H1 (cell line): ENCODE measurements at regions not wholly inside any gene's neighbourhood (a gene's known extent, or its start where the extent isn't known, plus 50 kb on each side); places are given as distances from the start of the nearest gene placed in this dataset.

Experiments
- CREB1 ChIP-seq: IDR thresholded peaks from 2 replicates; pipeline ENCODE4 v1.6.1; 2012; ENCODE audit warnings: inconsistent platforms
- CTCF ChIP-seq, 3 experiments: IDR thresholded peaks; 1 replicate in 2 of 3; 2 replicates in 1 of 3; pipeline versions ENCODE4 v1.5.1 to v1.6.1; 2011; ENCODE audit warnings: low read length in 3 of 3, mild to moderate bottlenecking in 3 of 3, inconsistent platforms in 2 of 3, low read depth in 1 of 3, moderate library complexity in 1 of 3; ENCODE audit not compliant: insufficient read depth in 1 of 3; ENCODE audit errors: control extremely low read depth in 1 of 3
- EGR1 ChIP-seq: IDR thresholded peaks from 2 replicates; pipeline ENCODE4 v1.6.1; 2011; ENCODE audit warnings: low read depth, low read length, borderline replicate concordance
- EZH2 ChIP-seq: fragments of 200-600 bp; sonication (generic); IDR thresholded peaks from 2 replicates; pipeline ENCODE4 v1.7.1; 2012; ENCODE audit warnings: low read depth, mild to moderate bottlenecking, moderate library complexity, low read length, inconsistent platforms; ENCODE audit not compliant: severe bottlenecking

GRCh38 chr13:90613076-90613795 is 734.3 kb upstream of the MIR17HG start:
- TF ChIP-seq CTCF (IDR thresholded peaks at IDR 0.05; ENCODE audit: control extremely low read depth in 1 of 3, insufficient read depth in 1 of 3, low read depth in 1 of 3, low read length in 3 of 3) (no peak), EZH2 (no peak), CREB1 (no peak), EGR1 (no peak)
